ACC112 (cell line): ENCODE measurements at regions not wholly inside any gene's neighbourhood (a gene's known extent, or its start where the extent isn't known, plus 50 kb on each side); places are given as distances from the start of the nearest gene placed in this dataset.
"Not testable (repeated sequence)": the region's sequence is repeated elsewhere in the genome, so short reads cannot be mapped to it uniquely, and the experiment has no call there.

Source experiments
- H2AFZ ChIP-seq: fragments of 200-600 bp; sonication (generic); one replicate; pipeline ENCODE4 v1.6.0; 2017; ENCODE audit warnings: antibody characterized with exemption, low read length; ENCODE audit not compliant: unreplicated experiment
- H3K27ac ChIP-seq: fragments of 200-600 bp; sonication (generic); 2 replicates; pipeline ENCODE4 v1.5.1; 2014; ENCODE audit warnings: low read depth, mild to moderate bottlenecking, antibody characterized with exemption, low read length, moderate library complexity
- H3K27me3 ChIP-seq: fragments of 200-600 bp; sonication (generic); 2 replicates; pipeline ENCODE4 v1.6.1; 2014; ENCODE audit warnings: mild to moderate bottlenecking, antibody characterized with exemption, low read length, moderate library complexity, mixed read lengths; ENCODE audit not compliant: insufficient read depth
- H3K36me3 ChIP-seq: fragments of 200-600 bp; sonication (generic); 2 replicates; pipeline ENCODE4 v1.6.1; 2016; ENCODE audit warnings: mild to moderate bottlenecking, antibody characterized with exemption, low read length, moderate library complexity, mixed read lengths; ENCODE audit not compliant: insufficient read depth
- H3K4me1 ChIP-seq: fragments of 200-600 bp; sonication (generic); one replicate; pipeline ENCODE4 v1.6.1; 2016; ENCODE audit warnings: low read length, mixed read lengths; ENCODE audit not compliant: insufficient read depth, unreplicated experiment, control insufficient read depth
- H3K4me3 ChIP-seq: fragments of 200-600 bp; sonication (generic); 2 replicates; pipeline ENCODE4 v1.5.1; 2014; ENCODE audit warnings: mild to moderate bottlenecking, low read depth, low read length
- H3K79me2 ChIP-seq: fragments of 200-600 bp; sonication (generic); one replicate; pipeline ENCODE4 v1.6.0; 2016; ENCODE audit warnings: low read length; ENCODE audit not compliant: control insufficient read depth, unreplicated experiment, insufficient read depth

DNA sequence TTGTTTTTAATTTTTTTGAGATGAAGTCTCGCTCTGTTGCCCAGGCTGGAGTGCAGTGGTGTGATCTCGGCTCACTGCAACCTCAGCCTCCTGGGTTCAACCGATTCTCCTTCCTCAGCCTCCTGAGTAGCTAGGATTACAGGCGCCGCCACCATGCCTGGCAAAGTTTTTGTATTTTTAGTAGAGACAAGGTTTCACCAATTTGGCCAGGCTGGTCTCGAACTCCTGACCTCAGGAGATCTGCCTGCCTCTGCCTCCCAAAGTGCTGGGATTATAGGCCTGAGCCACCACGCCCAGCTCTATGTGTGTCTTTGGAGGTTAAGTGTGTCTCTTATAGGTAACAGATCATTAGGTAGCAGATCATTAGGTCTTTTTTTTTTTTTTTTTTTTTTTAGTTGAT, 223.9 kb upstream of the ZNF217 start:
- not testable (repeated sequence) for H3K4me1 ChIP-seq, H3K79me2 ChIP-seq, H3K4me3 ChIP-seq, H3K27me3 ChIP-seq, H3K27ac ChIP-seq, H2AFZ ChIP-seq, H3K36me3 ChIP-seq

DNA sequence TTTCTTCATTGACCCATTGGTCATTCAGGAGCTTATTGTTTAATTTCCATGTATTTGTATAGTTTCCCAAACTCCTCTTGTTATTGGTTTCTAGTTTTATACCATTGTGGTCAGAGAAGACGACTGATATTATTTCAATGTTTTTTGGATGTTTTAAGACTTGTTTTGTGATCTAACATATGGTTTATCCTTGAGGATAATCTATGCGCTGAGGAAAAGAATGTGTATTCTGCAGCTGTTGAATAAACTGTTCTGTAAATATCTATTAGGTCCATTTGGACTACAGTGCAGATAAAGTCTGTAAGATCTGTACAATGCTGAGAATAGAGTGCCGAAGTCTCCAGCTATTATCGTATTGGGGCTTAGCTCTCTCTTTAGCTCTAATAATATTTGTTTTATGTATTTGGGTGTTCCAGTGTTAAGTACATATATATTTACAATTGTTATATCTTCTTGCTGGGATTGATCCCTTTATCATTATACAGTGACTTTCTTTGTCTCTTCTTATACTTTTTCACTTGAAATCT, 223.3 kb upstream of the ZNF217 start:
- no peak overlapping the region for H3K27ac ChIP-seq
- no peaks in the 10 kb centered on the region for H3K36me3 ChIP-seq
- H3K4me3 ChIP-seq = no peak overlapping the region
- H3K4me1 ChIP-seq = no peaks in the 10 kb centered on the region
- H2AFZ ChIP-seq = no peak overlapping the region
- no peaks in the 10 kb centered on the region for H3K27me3 ChIP-seq
- H3K79me2 ChIP-seq = no peaks in the 10 kb centered on the region

DNA sequence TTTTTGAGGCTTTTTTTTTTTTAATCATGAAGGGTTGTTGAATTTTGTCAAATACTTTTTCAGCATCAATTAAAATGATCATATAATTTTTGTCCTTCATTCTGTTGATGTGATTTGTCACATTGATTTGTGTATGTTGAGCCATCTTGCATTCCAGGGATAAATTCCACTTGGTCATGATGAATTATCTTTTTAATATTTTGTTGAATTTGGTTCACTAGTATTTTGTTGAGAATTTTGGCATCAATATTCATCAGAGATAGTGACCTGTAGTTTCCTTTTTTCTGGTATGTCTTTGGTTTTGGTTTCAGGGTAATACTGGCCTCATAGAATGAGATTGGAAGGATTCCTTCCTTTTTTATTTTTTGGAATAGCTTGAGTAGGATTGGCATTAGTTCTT, 221.9 kb upstream of the ZNF217 start:
- Histone ChIP-seq H3K36me3 (no peaks in the 10 kb centered on the region), H3K79me2 (no peaks in the 10 kb centered on the region), H3K4me1 (no peaks in the 10 kb centered on the region), H3K27ac (no peak overlapping the region), H2AFZ (no peak overlapping the region), H3K27me3 (no peaks in the 10 kb centered on the region), H3K4me3 (no peak overlapping the region)

DNA sequence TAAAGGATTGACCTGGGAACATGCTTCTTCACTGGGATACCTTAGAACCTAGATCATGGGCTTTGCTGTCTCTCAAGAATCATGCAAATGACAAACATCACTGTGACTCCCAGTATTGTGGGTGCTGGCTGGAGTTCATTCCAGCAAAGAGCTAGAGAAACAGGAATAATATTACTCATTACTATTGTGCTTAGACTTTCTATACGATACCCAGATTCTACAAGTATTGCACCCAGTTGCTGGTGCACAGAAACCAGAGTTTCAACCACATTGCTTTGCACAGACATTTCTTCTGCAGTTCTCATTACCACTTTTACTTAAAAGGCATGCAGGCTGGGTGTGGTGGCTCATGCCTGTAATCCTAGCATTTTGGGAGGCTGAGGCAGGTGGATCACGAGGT, 220.4 kb upstream of the ZNF217 start:
- no peak overlapping the region for H2AFZ ChIP-seq
- H3K36me3 ChIP-seq = no peaks in the 10 kb centered on the region
- no peaks in the 10 kb centered on the region for H3K27me3 ChIP-seq
- no peak overlapping the region for H3K4me3 ChIP-seq
- no peaks in the 10 kb centered on the region for H3K4me1 ChIP-seq
- H3K79me2 ChIP-seq = no peaks in the 10 kb centered on the region
- no peak overlapping the region for H3K27ac ChIP-seq

DNA sequence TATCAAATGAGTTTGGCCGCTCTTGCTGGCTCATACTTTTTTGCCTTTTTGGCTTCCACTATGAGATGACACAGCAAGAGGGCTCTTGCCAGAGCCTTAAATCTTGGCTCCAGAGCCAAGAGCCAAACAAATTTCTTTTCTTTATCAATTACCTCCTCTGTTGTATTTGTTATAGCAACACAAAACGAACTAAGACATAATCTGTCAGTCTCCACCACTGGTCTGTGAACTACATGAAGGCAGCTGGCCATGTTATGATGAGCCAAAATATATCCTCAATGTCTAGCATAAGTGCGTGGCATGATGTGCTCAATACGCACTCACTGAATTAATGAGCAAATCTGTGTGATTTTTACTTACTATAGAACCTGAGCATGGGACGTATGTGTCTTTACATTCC, 220.0 kb upstream of the ZNF217 start:
- Histone ChIP-seq H3K4me1 (no peaks in the 10 kb centered on the region), H3K27me3 (no peaks in the 10 kb centered on the region), H3K36me3 (no peaks in the 10 kb centered on the region), H3K79me2 (no peaks in the 10 kb centered on the region), H3K27ac (no peak overlapping the region), H2AFZ (no peak overlapping the region), H3K4me3 (no peak overlapping the region)

DNA sequence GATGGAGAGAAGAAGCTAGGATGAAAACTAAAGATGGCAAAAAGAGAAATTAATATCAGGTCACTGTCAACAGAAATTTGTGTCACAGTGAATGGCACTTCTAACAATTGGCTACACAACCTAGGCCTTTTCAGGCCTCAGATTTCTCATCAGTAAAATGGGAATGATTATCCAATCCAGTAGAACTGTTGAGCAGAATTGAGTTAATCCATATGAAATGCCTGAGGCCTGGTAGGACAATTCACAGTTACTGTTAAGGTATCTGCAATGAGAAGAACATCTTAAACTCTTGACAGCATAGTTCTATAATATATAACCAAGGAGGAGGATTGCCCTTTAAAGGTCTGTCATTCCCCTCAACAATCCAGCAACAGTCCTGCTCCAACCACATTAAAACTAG, 217.9 kb upstream of the ZNF217 start:
- H3K36me3 ChIP-seq = no peaks in the 10 kb centered on the region
- no peak overlapping the region for H2AFZ ChIP-seq
- no peaks in the 10 kb centered on the region for H3K27me3 ChIP-seq
- H3K4me3 ChIP-seq = no peak overlapping the region
- H3K4me1 ChIP-seq = no peaks in the 10 kb centered on the region
- H3K79me2 ChIP-seq = no peaks in the 10 kb centered on the region
- H3K27ac ChIP-seq = no peak overlapping the region

DNA sequence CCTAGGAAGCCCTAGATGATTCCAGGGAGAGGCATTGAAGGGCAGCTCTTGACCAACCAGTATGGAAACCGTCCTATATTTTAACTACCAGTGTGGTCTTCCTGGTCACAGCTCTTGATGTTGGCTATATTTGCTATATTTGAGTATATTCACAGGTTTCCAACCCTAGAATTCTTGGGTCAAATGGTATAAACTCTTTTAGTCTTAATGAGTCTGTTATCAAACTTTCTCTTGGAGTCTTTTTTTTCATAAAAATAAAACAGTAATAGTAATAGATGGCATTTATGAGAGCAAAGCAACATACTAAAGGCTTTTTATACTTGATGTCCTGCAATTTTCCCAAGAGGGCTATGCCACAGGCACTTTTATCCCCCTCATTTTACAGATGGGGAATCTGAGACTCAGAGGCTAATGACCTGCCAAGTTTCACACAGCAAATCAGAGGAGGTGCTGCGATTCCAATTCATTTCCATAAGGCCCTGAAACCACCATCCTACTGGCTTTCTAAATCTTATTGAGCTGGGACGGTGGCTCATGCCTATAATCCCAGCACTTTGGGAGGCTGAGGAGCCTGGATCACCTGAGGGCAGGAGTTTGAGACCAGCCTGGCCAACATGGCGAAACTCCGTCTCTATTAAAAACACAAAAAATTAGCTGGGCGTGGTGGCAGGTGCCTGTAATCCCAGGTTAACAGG, 217.2 kb upstream of the ZNF217 start:
- no peak overlapping the region for H3K27ac ChIP-seq
- H3K79me2 ChIP-seq = no peaks in the 10 kb centered on the region
- peaks cover 4% of the 10 kb centered on the region for H3K4me1 ChIP-seq
- H3K27me3 ChIP-seq = no peaks in the 10 kb centered on the region
- no peak overlapping the region for H3K4me3 ChIP-seq
- H3K36me3 ChIP-seq = no peaks in the 10 kb centered on the region
- H2AFZ ChIP-seq = no peak overlapping the region

DNA sequence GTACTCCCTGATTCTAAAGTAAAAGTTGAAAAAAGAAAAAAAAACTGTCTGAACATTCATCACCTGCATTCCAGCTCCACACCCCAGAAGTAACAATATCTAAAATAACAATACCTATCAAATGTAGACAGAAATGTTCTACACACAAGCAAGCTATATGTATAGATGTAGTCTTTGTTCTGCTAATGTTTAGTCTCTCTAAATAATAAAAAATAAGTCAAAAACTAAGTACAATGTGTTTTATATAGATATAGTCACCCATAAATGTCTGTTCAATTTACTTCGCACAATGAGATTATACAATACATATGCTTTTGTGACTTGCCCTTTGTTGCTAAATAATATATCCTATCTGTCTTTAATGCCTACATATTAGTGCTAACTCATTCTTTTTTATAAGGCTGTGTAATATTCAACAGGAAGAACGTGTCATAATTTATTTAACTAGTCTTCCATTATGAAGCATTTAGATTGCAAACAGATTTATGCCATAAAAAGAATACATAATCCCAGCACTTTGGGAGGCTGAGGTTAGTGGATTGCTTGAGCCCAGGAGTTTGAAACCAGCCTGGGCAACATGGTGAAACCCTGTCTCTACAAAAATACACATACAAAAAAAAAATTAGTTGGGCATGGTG, 216.2 kb upstream of the ZNF217 start:
- Histone ChIP-seq H3K27me3 (no peaks in the 10 kb centered on the region), H3K27ac (no peak overlapping the region), H3K4me3 (no peak overlapping the region), H3K79me2 (no peaks in the 10 kb centered on the region), H3K36me3 (no peaks in the 10 kb centered on the region), H2AFZ (no peak overlapping the region), H3K4me1 (peaks cover 14% of the 10 kb centered on the region)

DNA sequence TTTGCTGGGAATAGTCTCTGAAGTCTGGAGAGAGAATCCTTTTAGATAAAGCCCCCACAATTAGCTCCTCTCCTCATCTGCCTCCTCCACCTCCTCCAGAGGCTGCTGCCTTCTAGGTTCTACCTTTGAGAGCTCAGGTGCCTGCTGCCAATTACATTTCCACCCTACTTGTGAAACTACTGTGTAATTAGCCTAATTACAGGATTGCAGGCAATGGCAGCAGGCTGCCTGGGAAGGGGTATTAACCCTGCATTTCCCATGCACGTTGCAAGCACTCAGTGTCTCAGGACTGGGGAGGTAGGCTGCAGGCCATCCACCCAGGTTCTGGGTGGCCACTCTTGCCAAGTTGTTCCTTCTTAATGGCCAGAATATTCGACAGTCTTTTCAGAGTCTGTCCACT, 215.6 kb upstream of the ZNF217 start:
- no peaks in the 10 kb centered on the region for H3K79me2 ChIP-seq
- no peaks in the 10 kb centered on the region for H3K27me3 ChIP-seq
- H2AFZ ChIP-seq = no peak overlapping the region
- H3K36me3 ChIP-seq = no peaks in the 10 kb centered on the region
- no peak overlapping the region for H3K27ac ChIP-seq
- peaks cover 14% of the 10 kb centered on the region for H3K4me1 ChIP-seq
- no peak overlapping the region for H3K4me3 ChIP-seq

DNA sequence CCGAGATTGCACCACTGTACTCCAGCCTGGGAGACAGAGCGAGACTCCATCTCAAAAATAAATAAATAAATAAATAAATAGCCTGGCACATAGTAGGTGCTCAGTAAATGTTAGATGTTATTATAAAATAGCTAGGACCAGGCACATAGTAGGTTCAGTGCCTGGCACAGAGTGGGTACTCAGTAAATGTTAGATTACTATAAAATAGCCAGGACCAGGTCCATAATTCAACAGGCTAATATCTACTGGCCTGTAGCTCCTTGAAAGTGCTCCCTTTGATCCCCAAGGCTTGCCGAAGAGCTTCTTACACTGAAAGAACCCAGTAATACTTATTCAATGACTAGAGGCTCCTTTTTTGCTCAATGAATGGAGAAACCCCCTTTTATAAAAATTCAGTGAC, 215.1 kb upstream of the ZNF217 start:
- no peaks in the 10 kb centered on the region for H3K79me2 ChIP-seq
- H3K4me1 ChIP-seq = peaks cover 14% of the 10 kb centered on the region
- H3K27ac ChIP-seq = no peak overlapping the region
- H3K4me3 ChIP-seq = no peak overlapping the region
- H2AFZ ChIP-seq = no peak overlapping the region
- H3K27me3 ChIP-seq = no peaks in the 10 kb centered on the region
- no peaks in the 10 kb centered on the region for H3K36me3 ChIP-seq

DNA sequence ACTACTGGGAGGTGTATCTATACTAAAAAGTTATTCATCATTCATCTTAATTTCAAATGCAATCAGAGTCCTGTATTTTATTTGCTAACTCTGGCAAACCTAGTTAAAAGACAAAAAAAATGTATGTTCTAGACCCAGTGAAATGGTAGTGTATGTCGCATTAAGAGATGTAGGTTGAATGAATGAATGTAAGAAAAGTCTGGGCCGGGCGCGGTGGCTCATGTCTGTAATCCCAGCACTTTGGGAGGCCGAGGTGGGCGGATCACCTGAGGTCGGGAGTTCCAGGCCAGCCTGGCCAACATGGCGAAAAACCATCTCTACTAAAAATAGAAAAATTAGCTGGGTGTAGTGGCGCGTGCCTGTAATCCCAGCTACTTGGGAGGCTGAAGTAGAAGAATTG, 214.7 kb upstream of the ZNF217 start:
- not testable (repeated sequence) for H3K27me3 ChIP-seq, H2AFZ ChIP-seq, H3K4me3 ChIP-seq, H3K79me2 ChIP-seq, H3K27ac ChIP-seq, H3K36me3 ChIP-seq
- H3K4me1 ChIP-seq = peaks cover 14% of the 10 kb centered on the region
